ENCODE measurements at regions not wholly inside any gene's neighbourhood (a gene's known extent, or its start where the extent isn't known, plus 50 kb on each side); places are given as distances from the start of the nearest gene placed in this dataset.

DNA sequence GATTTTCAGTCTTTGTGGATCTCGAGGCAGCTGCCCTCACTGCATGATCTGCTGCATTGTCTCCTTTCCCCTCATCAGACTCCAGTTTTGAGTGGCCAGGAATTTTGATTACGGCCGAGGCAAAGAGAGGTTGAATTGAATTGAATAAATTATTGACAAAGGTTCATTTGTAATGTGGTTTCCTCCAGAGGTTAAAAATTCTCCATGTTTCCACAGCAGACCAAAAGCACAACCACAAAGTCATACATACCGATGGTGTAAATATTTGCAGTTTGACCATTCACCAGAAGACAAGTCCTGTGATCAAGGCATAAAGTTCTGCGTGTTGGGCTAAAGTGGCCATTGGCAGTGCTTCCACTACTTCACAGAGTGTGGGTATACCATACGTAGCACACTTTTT, 343.8 kb upstream of the MYT1L start:
- no peak for DNase-seq (ENCODE audit: low spot score in 2 of 2)
- Histone ChIP-seq H3K9me3 (no peaks in the 10 kb centered on the region), H3K27me3 (ENCODE audit: low read depth) (no peaks in the 10 kb centered on the region), H3K36me3 (replicated peaks) (no peaks in the 10 kb centered on the region), H3K4me3 (no peak overlapping the region), H3K4me1 (no peaks in the 10 kb centered on the region)
- in situ Hi-C loops (cut with MboI; ENCODE audit: low sequenced_read_pairs), result no loop called here

DNA sequence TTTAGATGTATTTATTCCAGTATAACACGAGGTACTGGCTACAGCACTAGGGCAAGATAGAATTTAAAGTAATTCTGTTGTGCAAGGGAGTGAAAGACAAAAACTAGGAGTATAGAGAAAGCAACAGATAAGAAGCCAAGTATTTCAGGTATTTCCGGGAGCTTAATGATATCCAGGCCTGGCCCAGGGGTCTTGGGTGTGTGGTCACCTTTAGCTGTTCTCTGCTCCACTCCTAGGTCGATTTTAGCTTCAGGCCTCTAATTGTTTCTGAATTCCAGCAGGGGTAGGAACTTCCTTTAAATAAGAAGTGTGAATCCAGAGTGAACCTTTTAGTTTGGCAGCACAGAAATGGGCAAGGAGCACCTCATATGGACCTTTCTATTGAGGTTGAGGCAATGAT, 342.3 kb upstream of the MYT1L start:
- Histone ChIP-seq H3K27me3 (ENCODE audit: low read depth) (no peaks in the 10 kb centered on the region), H3K9me3 (no peaks in the 10 kb centered on the region), H3K4me3 (no peak overlapping the region), H3K36me3 (replicated peaks) (no peaks in the 10 kb centered on the region), H3K4me1 (no peaks in the 10 kb centered on the region)
- DNase-seq (ENCODE audit: low spot score in 2 of 2), result no peak
- in situ Hi-C loops (cut with MboI; ENCODE audit: low sequenced_read_pairs), result no loop called here

GRCh38 chr2:2672249-2672648, 341.2 kb upstream of the MYT1L start:
- Histone ChIP-seq H3K4me3 (no peak overlapping the region), H3K9me3 (no peaks in the 10 kb centered on the region), H3K4me1 (no peaks in the 10 kb centered on the region), H3K27me3 (ENCODE audit: low read depth) (no peaks in the 10 kb centered on the region), H3K36me3 (replicated peaks) (no peaks in the 10 kb centered on the region)
- in situ Hi-C loops (cut with MboI; ENCODE audit: low sequenced_read_pairs), result no loop called here
- DNase-seq (ENCODE audit: low spot score in 2 of 2), result no peak

DNA sequence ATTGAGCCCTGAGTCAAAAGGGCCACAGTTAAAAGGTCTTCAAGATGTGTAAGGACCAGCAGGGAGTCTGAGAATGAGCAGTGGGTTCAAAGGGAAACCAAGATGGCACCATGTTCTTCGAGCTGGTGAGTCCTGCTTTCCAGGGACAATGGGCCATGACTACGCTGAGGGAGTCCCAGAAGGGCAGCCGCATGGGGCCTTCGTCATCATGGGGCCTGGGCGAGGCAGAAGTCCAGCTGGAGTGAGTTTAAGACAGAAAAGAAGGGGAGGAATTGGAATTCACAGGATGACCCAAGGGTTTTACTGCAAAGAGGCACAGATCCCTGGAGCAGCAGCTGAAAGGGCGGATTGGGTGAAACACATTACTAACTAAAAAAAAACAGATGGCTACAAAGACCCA, 340.8 kb upstream of the MYT1L start:
- no peaks in the 10 kb centered on the region for H3K36me3 ChIP-seq (replicated peaks)
- in situ Hi-C loops (cut with MboI; ENCODE audit: low sequenced_read_pairs), result no loop called here
- no peaks in the 10 kb centered on the region for H3K27me3 ChIP-seq (ENCODE audit: low read depth)
- H3K4me3 ChIP-seq, result no peak overlapping the region
- no peak for DNase-seq (ENCODE audit: low spot score in 2 of 2)
- no peaks in the 10 kb centered on the region for H3K4me1 ChIP-seq
- H3K9me3 ChIP-seq, result no peaks in the 10 kb centered on the region

- Histone ChIP-seq H3K4me3 (no peak overlapping the region), H3K36me3 (replicated peaks) (no peaks in the 10 kb centered on the region), H3K9me3 (no peaks in the 10 kb centered on the region), H3K4me1 (no peaks in the 10 kb centered on the region), H3K27me3 (ENCODE audit: low read depth) (no peaks in the 10 kb centered on the region)
- in situ Hi-C loops (cut with MboI; ENCODE audit: low sequenced_read_pairs), result no loop called here
- no peak for DNase-seq (ENCODE audit: low spot score in 2 of 2)
Measured at GRCh38 chr2:2669316-2669715, 338.2 kb upstream of the MYT1L start.

- H3K4me3 ChIP-seq, result no peak overlapping the region
- in situ Hi-C loops (cut with MboI; ENCODE audit: low sequenced_read_pairs), result no loop called here
- H3K9me3 ChIP-seq, result no peaks in the 10 kb centered on the region
- no peak for DNase-seq (ENCODE audit: low spot score in 2 of 2)
- no peaks in the 10 kb centered on the region for H3K27me3 ChIP-seq (ENCODE audit: low read depth)
- H3K4me1 ChIP-seq, result no peaks in the 10 kb centered on the region
- H3K36me3 ChIP-seq (replicated peaks), result no peaks in the 10 kb centered on the region
Measured at GRCh38 chr2:2668681-2669265, 337.7 kb upstream of the MYT1L start.

DNA sequence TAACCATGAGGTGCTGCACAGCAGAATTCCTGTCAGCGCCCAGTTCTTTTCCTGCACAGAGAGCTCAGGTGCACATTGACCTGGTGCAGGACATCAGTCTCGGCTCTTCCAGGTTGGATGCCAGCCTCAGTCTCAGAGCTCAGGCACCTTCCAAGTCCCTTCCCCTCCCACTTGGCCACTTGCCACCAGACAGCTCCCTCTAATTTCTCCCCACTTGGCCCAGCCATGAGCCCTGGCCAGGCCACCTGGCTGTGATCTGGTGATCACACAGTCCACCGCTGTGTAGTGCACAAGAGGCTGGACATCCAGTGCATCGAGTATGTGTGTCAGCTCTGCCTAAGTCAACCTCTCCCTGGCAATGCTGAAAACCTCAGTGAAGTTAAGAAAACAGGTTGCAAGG, 336.6 kb upstream of the MYT1L start:
- Histone ChIP-seq H3K4me3 (no peak overlapping the region), H3K9me3 (no peaks in the 10 kb centered on the region), H3K4me1 (no peaks in the 10 kb centered on the region), H3K27me3 (ENCODE audit: low read depth) (no peaks in the 10 kb centered on the region), H3K36me3 (replicated peaks) (no peaks in the 10 kb centered on the region)
- in situ Hi-C loops (cut with MboI; ENCODE audit: low sequenced_read_pairs), result no loop called here
- DNase-seq (ENCODE audit: low spot score in 2 of 2), result no peak

DNA sequence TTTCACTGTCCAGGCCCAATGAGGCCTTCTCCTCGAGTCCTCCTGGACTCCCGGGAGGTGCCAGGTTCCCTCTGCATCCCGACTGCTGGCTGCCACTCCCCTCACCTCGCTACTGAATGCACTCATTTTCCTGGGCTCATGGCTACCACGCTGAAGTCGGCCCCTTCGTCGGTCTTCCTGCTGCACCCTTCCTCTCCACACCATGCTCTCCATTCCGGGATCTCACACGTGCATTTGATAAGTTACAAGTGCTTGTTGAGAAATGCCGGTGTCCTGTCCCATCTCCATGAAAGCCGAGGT, 334.7 kb upstream of the MYT1L start:
- in situ Hi-C loops (cut with MboI; ENCODE audit: low sequenced_read_pairs), result no loop called here
- DNase-seq (ENCODE audit: low spot score in 2 of 2), result no peak
- Histone ChIP-seq H3K4me3 (no peak overlapping the region), H3K36me3 (replicated peaks) (no peaks in the 10 kb centered on the region), H3K9me3 (no peaks in the 10 kb centered on the region), H3K4me1 (no peaks in the 10 kb centered on the region), H3K27me3 (ENCODE audit: low read depth) (no peaks in the 10 kb centered on the region)

DNA sequence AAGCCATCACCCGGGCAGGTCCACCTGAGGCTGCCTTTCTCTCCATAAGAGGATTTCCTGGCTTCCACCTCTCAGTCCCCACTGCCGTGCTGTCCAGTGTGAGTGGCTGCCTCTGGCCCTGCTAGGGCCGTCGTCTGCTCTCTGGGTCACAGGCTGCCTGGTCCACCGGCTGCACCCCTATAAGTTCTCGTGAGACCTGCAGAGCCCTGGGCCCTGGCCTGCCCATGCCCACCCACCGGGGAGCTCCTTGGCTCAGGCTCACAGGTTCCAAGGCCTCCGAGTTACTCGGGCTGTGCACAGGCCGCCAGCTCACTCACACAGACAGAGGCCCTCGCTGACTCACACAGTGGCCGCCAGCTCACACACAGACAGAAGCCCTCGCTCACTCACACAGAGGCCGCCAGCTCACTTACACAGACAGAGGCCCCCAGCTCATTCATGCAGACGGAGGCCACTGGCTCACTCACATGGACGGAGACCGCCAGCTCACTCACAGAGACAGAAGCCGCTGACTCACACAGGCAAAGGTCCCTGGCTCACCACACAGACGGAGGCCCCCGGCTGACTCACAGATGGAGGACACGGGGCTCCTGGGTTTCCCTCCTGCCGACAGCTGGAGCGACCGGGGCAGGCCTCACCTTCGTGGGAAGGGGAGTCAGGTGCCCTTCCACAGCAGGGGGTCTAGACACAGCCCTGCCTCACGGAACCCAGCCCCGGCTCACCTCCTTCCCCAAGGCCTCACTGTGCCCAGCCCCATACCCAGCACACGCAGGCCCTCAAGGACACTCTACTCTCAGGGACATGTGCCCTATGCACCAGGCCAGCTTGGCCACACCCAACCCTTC, 334.1 kb upstream of the MYT1L start:
- H3K27me3 ChIP-seq (ENCODE audit: low read depth), result no peaks in the 10 kb centered on the region
- in situ Hi-C loops (cut with MboI; ENCODE audit: low sequenced_read_pairs), result no loop called here

GRCh38 chr2:2663401-2664036, 332.4 kb upstream of the MYT1L start:
- no peak for DNase-seq (ENCODE audit: low spot score in 2 of 2)
- Histone ChIP-seq H3K4me1 (no peaks in the 10 kb centered on the region), H3K9me3 (no peaks in the 10 kb centered on the region), H3K27me3 (ENCODE audit: low read depth) (no peaks in the 10 kb centered on the region), H3K36me3 (replicated peaks) (no peaks in the 10 kb centered on the region), H3K4me3 (no peak overlapping the region)
- in situ Hi-C loops (cut with MboI; ENCODE audit: low sequenced_read_pairs), result no loop called here

More for the DNA sequence above, 334.1 kb upstream of the MYT1L start:
- Histone ChIP-seq H3K36me3 (replicated peaks) (no peaks in the 10 kb centered on the region), H3K4me1 (no peaks in the 10 kb centered on the region), H3K9me3 (no peaks in the 10 kb centered on the region), H3K4me3 (no peak overlapping the region)
- no peak for DNase-seq (ENCODE audit: low spot score in 2 of 2)

GRCh38 chr2:2662847-2663356, 331.8 kb upstream of the MYT1L start:
- DNase-seq (ENCODE audit: low spot score in 2 of 2), result no peak

DNA sequence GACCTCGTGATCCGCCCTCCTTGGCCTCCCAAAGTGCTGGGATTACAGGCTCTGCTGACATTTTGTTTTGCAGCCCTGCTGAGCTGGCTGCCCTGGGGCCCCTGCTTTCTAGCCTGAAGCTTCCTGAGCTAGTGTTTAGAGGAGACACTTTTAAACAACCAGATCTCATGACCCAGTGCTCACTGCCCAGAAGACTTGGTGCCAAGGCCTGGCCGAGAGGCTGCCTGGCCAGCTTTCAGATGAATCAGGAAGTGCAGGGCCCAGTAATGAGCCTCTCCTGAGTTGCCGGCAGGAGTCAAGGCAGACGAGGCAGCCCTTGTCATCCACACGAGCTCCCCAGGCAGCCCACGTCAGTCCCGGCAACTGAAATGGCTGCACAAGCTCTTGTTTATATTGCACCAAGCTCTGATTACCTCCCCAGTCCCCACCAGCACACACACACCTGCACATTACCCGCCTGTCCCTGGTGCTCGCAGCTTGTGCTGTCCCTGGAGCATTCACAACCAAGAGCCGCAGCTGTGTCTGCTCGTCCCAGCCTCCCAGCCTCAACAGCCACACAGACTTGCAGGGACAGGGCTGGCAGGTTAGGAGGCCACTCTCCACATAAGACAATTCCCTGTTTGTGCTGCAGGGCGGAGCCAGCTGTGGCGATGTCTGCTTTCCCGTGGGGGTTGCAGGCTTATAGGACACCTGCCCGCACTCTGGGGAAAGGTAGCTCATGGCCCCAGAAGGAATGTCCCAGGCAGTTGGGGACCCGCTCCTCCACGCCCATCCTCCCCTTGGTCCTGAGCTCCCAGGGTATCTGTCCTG, 331.2 kb upstream of the MYT1L start:
- Histone ChIP-seq H3K4me3 (no peak overlapping the region), H3K9me3 (no peaks in the 10 kb centered on the region), H3K27me3 (ENCODE audit: low read depth) (no peaks in the 10 kb centered on the region), H3K4me1 (no peaks in the 10 kb centered on the region), H3K36me3 (replicated peaks) (no peaks in the 10 kb centered on the region)
- no peak for DNase-seq (ENCODE audit: low spot score in 2 of 2)
- in situ Hi-C loops (cut with MboI; ENCODE audit: low sequenced_read_pairs), result no loop called here

More at GRCh38 chr2:2662847-2663356, 331.8 kb upstream of the MYT1L start:
- Histone ChIP-seq H3K9me3 (no peaks in the 10 kb centered on the region), H3K4me1 (no peaks in the 10 kb centered on the region), H3K36me3 (replicated peaks) (no peaks in the 10 kb centered on the region), H3K4me3 (no peak overlapping the region), H3K27me3 (ENCODE audit: low read depth) (no peaks in the 10 kb centered on the region)
- in situ Hi-C loops (cut with MboI; ENCODE audit: low sequenced_read_pairs), result no loop called here

GRCh38 chr2:2660789-2661355, 329.8 kb upstream of the MYT1L start:
- H3K4me3 ChIP-seq, result no peak overlapping the region
- no peaks in the 10 kb centered on the region for H3K27me3 ChIP-seq (ENCODE audit: low read depth)
- no peak for DNase-seq (ENCODE audit: low spot score in 2 of 2)
- H3K36me3 ChIP-seq (replicated peaks), result no peaks in the 10 kb centered on the region
- H3K4me1 ChIP-seq, result no peaks in the 10 kb centered on the region
- in situ Hi-C loops (cut with MboI; ENCODE audit: low sequenced_read_pairs), result no loop called here
- no peaks in the 10 kb centered on the region for H3K9me3 ChIP-seq
